ENCODE measurements at regions not wholly inside any gene's neighbourhood (a gene's known extent, or its start where the extent isn't known, plus 50 kb on each side); places are given as distances from the start of the nearest gene placed in this dataset.

DNA sequence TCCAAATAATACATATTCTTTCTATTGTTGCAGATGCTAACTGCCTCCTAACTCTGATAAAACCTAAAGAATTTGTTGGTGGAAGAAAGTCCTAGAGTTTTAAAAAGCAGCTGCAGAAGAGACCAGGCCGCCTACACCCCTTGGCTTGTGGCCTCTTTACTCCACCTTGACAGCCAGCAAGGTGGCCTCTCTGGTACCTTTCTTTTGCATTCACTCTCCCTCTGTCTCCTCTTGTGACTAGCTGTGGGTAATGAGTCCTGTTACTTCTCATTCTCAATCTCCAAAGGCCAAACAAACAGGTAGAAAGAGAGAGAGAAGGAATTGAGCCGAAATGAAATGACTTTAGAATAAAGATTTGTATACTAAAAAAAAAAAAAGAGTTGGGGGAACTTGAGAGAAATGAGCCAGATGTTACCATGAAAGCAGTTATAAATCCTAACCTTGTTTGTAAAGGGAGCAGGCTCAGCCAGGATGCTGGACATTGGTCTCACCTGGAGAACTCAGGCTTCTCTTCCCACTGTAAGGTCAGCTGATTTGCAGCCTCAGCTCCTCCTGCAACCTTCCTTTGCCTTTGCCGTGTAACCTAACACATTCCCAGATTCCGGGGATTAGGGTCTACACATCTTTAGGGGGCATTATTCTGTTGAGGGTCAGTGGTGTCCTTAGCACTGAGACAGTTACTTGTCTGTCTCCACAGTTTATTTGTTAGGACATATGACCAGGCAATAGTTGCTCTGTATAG is 164.1 kb upstream of the IRF2BP2 start:
- H3K27ac ChIP-seq (ENCODE audit: low read depth, low read length): no peak overlapping the region
- Mint-ChIP-seq H3K4me3 (peak overlapping the region in 1 of 10 donors; percentile 38), H3K27me3 (no peaks in the 10 kb centered on the region), H3K36me3 (peaks cover 0 to 21% (median 0%) of the 10 kb centered on the region in 5 donors), H3K27ac (peak overlapping the region in 6 of 9 donors; percentile 35 to 57 (median 44)), H3K4me1 (peaks cover 27 to 53% (median 39%) of the 10 kb centered on the region in 7 donors), H3K9me3 (peaks cover 0 to 6% (median 0%) of the 10 kb centered on the region in 11 donors)
- no peak for DNase-seq
- CTCF ChIA-PET: no interaction called here
- H3K4me1 ChIP-seq (ENCODE audit: control insufficient read depth in 2 of 2, insufficient read depth in 2 of 2, low read length in 2 of 2): peaks cover 14 to 45% of the 10 kb centered on the region in 2 donors
- H3K4me3 ChIP-seq (ENCODE audit: low read length): no peak overlapping the region
- no peaks in the 10 kb centered on the region for H3K36me3 ChIP-seq (ENCODE audit: control insufficient read depth in 2 of 3, insufficient read depth in 3 of 3, low read length in 3 of 3)
- H3K27me3 ChIP-seq (ENCODE audit: control insufficient read depth in 2 of 2, insufficient read depth in 2 of 2, low read length in 2 of 2): no peaks in the 10 kb centered on the region
- no peaks in the 10 kb centered on the region for H3K9me3 ChIP-seq (ENCODE audit: control insufficient read depth in 2 of 3, low read length in 3 of 3)
- intact Hi-C loops (cut with micrococcal nuclease): loop anchor here in 1 of 2 donors (5.0 kb wide), 3 partner anchors 68 to 308 kb away; no protein-coding TSS in a partner anchor
- POLR2A ChIA-PET: interaction anchor here (0.6 to 1.3 kb wide), 5 partner anchors 50 to 364 kb away, joined by 3 to 5 read pairs (median 4); no protein-coding TSS in a partner anchor
- ATAC-seq: no peak

DNA sequence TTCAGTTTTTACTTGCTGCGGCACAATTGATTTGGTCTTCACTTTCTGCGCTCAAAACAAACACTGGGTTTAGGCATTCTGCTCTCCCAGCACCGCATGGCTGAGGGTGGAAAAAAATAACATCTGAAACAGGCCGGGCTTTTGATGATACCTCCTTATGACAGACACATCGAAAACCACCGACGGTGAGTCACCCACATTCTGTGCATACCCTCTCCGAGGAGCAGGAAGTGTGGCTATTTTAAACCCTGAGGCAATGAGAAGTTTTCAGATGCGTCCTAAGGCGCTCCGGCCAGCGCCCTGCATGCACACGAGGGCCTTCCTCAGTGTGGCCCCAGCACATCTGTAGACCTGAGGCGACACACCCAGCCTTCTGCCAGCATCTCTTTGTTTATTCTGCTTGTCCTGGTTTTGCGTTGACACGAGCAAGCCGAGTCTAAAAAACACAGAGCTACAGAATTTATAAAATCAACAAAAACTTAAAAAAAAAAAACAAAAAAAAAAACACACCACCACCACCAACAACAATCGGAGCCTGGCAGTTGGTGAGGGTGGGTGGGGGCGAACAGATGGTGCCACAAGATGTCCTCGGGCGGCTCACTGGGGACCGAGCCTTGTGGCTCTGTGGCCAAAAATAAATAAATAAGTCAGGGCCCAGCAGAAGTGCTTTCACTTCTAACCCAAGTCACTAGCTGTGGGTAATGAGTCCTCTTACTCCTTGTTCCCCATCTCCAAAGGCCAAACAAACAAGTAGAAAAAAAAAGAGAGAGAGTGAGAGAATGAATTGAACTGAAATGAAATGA is 162.6 kb upstream of the IRF2BP2 start:
- H3K4me1 Mint-ChIP-seq: peaks cover 39 to 69% (median 54%) of the 10 kb centered on the region in 7 donors
- Histone ChIP-seq H3K27ac (ENCODE audit: low read depth, low read length) (peak overlapping the region; percentile 64), H3K27me3 (ENCODE audit: control insufficient read depth in 2 of 2, insufficient read depth in 2 of 2, low read length in 2 of 2) (no peaks in the 10 kb centered on the region), H3K36me3 (ENCODE audit: control insufficient read depth in 2 of 3, insufficient read depth in 3 of 3, low read length in 3 of 3) (no peaks in the 10 kb centered on the region), H3K4me1 (ENCODE audit: control insufficient read depth in 2 of 2, insufficient read depth in 2 of 2, low read length in 2 of 2) (peaks cover 14 to 53% of the 10 kb centered on the region in 2 donors), H3K4me3 (ENCODE audit: low read length) (peak overlapping the region; percentile 7), H3K9me3 (ENCODE audit: control insufficient read depth in 2 of 3, low read length in 3 of 3) (no peaks in the 10 kb centered on the region)
- POLR2A ChIA-PET: interaction anchor here (0.9 to 6.7 kb wide), 4 partner anchors 41 to 161 kb away, joined by 3 to 64 read pairs (median 10); partner anchors contain the start of gene IRF2BP2
- CTCF ChIA-PET: interaction anchor here (0.6 to 1.4 kb wide), 2 partner anchors 192 to 311 kb away, joined by 3 read pairs; no protein-coding TSS in a partner anchor
- DNase-seq (peak; percentile 42 to 88 (median 64)), ATAC-seq (peak; percentile 88)
- intact Hi-C loops (cut with micrococcal nuclease): loop anchor here (1.0 to 5.0 kb wide), 14 partner anchors 13 to 311 kb away; no protein-coding TSS in a partner anchor
- H3K36me3 Mint-ChIP-seq: peaks cover 0 to 21% (median 0%) of the 10 kb centered on the region in 5 donors
- peak overlapping the region; percentile 55 to 83 (median 74) for H3K4me3 Mint-ChIP-seq
- peaks cover 0 to 6% (median 0%) of the 10 kb centered on the region in 11 donors for H3K9me3 Mint-ChIP-seq
- H3K27ac Mint-ChIP-seq: peak overlapping the region; percentile 79 to 95 (median 90)
- no peaks in the 10 kb centered on the region for H3K27me3 Mint-ChIP-seq

DNA sequence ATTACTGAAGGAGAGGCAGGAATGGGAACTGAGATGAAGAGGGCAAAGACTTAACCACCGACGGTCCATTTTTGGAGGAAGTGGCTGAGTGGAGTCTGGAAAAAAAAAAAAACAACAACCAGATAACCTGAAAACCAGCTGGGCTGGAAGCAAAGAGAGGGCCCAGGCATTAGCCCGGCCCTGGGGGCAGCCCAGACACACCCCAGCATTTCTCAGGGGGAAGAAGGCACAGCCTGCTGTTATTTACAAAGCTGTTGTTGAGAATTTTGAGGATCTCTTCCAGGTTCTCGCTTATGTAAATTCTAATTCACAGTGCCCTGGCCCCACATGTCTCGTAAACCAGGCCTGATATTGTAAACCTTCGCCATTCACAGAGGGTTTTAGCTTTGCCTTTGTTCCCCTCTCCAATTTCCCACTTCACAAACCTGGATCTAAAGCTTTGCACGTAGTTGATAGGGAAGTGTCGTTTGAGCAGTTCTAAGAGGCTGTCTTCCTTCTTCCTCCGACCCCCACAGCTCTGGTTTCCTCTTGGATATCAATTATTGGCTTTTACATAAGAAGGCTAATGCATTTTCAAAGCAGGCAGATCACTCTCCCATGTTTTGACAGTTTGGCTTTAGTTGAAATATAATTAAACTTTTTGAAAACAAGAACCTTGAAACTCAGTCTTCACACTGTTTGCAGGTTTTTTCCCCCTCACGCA is 161.8 kb upstream of the IRF2BP2 start:
- H3K4me3 ChIP-seq (ENCODE audit: low read length): peak overlapping the region; percentile 7
- CTCF ChIA-PET: interaction anchor here (0.6 to 1.4 kb wide), 3 partner anchors 22 to 312 kb away, joined by 3 to 4 read pairs (median 3); no protein-coding TSS in a partner anchor

DNA sequence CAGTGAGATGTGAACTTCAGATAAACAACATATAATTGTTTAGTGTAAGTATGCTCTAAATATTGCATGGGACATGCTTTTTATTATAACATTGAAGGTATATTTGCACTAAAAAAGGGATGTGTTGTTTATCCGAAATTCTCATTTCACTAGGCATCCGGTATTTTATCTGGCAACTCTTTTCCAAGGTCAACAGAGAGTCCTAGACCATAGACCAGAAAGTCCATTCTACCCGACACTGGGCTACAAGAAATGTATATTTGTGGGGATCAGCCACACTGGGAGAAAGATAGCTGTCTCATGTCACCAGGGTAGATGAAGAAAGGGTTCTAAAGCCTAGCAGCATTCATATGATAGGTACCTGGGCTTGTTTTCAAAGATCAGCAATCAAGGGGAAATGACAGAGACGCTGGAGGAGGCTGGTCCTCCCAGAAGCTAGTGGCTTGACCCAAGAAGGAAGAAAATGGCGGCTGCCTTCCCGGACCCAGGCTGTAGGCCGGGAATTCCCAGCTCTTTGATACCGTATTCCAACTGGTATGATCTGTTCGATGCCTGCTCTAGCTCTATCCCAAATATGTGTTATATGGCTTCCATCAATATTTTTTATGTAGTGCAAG is 161.1 kb upstream of the IRF2BP2 start:
- ATAC-seq (no peak), DNase-seq (no peak)
- intact Hi-C loops (cut with micrococcal nuclease): loop anchor here in 1 of 2 donors (5.0 kb wide), 3 partner anchors 71 to 311 kb away; no protein-coding TSS in a partner anchor
- CTCF ChIA-PET: interaction anchor here (0.8 to 1.4 kb wide), 2 partner anchors 21 to 313 kb away, joined by 3 to 4 read pairs; no protein-coding TSS in a partner anchor
- H3K9me3 Mint-ChIP-seq: peaks cover 0 to 6% (median 0%) of the 10 kb centered on the region in 11 donors
- H3K36me3 ChIP-seq (ENCODE audit: control insufficient read depth in 2 of 3, insufficient read depth in 3 of 3, low read length in 3 of 3): no peaks in the 10 kb centered on the region
- peaks cover 39 to 77% (median 64%) of the 10 kb centered on the region in 7 donors for H3K4me1 Mint-ChIP-seq
- peaks cover 0 to 21% (median 0%) of the 10 kb centered on the region in 5 donors for H3K36me3 Mint-ChIP-seq
- H3K4me3 ChIP-seq (ENCODE audit: low read length): no peak overlapping the region
- H3K27me3 Mint-ChIP-seq: no peaks in the 10 kb centered on the region
- no peaks in the 10 kb centered on the region for H3K9me3 ChIP-seq (ENCODE audit: control insufficient read depth in 2 of 3, low read length in 3 of 3)
- H3K27me3 ChIP-seq (ENCODE audit: control insufficient read depth in 2 of 2, insufficient read depth in 2 of 2, low read length in 2 of 2): no peaks in the 10 kb centered on the region
- peak overlapping the region; percentile 14 to 95 (median 89) for H3K27ac Mint-ChIP-seq
- POLR2A ChIA-PET: interaction anchor here (0.6 to 6.7 kb wide), 6 partner anchors 11 to 353 kb away, joined by 3 to 64 read pairs (median 7); partner anchors contain the start of gene IRF2BP2
- H3K27ac ChIP-seq (ENCODE audit: low read depth, low read length): no peak overlapping the region
- H3K4me1 ChIP-seq (ENCODE audit: control insufficient read depth in 2 of 2, insufficient read depth in 2 of 2, low read length in 2 of 2): peaks cover 14 to 62% of the 10 kb centered on the region in 2 donors
- H3K4me3 Mint-ChIP-seq: peak overlapping the region in 6 of 10 donors; percentile 41 to 81 (median 73)

More for the DNA sequence above, 161.8 kb upstream of the IRF2BP2 start:
- Histone ChIP-seq H3K36me3 (ENCODE audit: control insufficient read depth in 2 of 3, insufficient read depth in 3 of 3, low read length in 3 of 3) (no peaks in the 10 kb centered on the region), H3K27me3 (ENCODE audit: control insufficient read depth in 2 of 2, insufficient read depth in 2 of 2, low read length in 2 of 2) (no peaks in the 10 kb centered on the region), H3K27ac (ENCODE audit: low read depth, low read length) (peak overlapping the region; percentile 64), H3K9me3 (ENCODE audit: control insufficient read depth in 2 of 3, low read length in 3 of 3) (no peaks in the 10 kb centered on the region), H3K4me1 (ENCODE audit: control insufficient read depth in 2 of 2, insufficient read depth in 2 of 2, low read length in 2 of 2) (peaks cover 14 to 60% of the 10 kb centered on the region in 2 donors)
- Mint-ChIP-seq H3K27me3 (no peaks in the 10 kb centered on the region), H3K27ac (peak overlapping the region; percentile 79 to 95 (median 90)), H3K4me1 (peaks cover 39 to 76% (median 62%) of the 10 kb centered on the region in 7 donors), H3K36me3 (peaks cover 0 to 21% (median 0%) of the 10 kb centered on the region in 5 donors), H3K4me3 (peak overlapping the region; percentile 55 to 83 (median 74)), H3K9me3 (peaks cover 0 to 6% (median 0%) of the 10 kb centered on the region in 11 donors)
- no peak for DNase-seq
- ATAC-seq: no peak
- intact Hi-C loops (cut with micrococcal nuclease): loop anchor here (1.0 to 5.0 kb wide), 14 partner anchors 12 to 312 kb away; no protein-coding TSS in a partner anchor
- POLR2A ChIA-PET: interaction anchor here (0.5 to 6.7 kb wide), 8 partner anchors 26 to 353 kb away, joined by 3 to 64 read pairs (median 3); partner anchors contain the start of gene IRF2BP2

DNA sequence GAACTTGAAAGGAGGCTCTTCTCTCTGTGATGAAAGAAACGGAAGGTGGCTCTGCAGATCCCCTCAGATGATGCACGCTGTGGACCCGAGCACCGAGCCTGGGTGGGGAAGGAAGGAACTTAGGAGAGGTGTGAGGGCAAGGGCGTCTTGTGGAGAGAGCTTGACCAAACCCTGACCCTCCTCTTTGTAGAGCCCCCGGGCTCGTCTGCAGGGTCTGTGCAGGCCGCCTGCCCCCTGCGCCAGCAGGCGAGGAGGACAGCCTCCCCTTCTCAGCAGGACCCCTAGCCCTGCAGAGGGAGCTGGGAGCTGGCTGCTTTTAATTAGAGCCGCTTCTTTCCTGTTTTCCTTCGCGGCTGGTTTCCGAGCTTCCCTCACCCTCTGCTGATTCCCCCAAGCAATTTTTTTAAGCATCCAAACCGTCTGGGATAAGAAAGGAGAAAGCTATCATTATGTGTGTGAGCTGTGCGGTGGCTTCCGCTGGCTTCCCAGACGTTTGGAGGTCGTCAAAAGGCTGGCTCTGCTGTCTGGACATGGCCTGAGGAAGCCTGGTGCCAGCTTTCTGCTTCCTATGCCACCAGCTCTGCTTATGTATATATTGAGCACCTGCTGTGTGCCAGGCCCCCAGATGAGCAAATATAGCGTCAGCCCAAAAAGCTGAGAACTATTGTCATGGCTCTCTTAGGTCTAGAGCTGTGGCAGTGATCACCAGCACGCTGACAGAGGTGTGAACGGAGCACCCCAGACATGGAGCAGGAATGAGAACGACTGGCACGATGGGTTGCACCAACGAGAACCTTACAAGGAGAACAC is 160.2 kb upstream of the IRF2BP2 start:
- Histone ChIP-seq H3K9me3 (ENCODE audit: control insufficient read depth in 2 of 3, low read length in 3 of 3) (no peaks in the 10 kb centered on the region), H3K27me3 (ENCODE audit: control insufficient read depth in 2 of 2, insufficient read depth in 2 of 2, low read length in 2 of 2) (no peaks in the 10 kb centered on the region), H3K4me1 (ENCODE audit: control insufficient read depth in 2 of 2, insufficient read depth in 2 of 2, low read length in 2 of 2) (peaks cover 14 to 62% of the 10 kb centered on the region in 2 donors), H3K36me3 (ENCODE audit: control insufficient read depth in 2 of 3, insufficient read depth in 3 of 3, low read length in 3 of 3) (no peaks in the 10 kb centered on the region), H3K27ac (ENCODE audit: low read depth, low read length) (no peak overlapping the region), H3K4me3 (ENCODE audit: low read length) (no peak overlapping the region)
- POLR2A ChIA-PET: interaction anchor here (0.9 to 6.7 kb wide), 5 partner anchors 10 to 159 kb away, joined by 3 to 64 read pairs (median 11); partner anchors contain the start of gene IRF2BP2
- Mint-ChIP-seq H3K27me3 (no peaks in the 10 kb centered on the region), H3K9me3 (peaks cover 0 to 2% (median 0%) of the 10 kb centered on the region in 11 donors), H3K36me3 (peaks cover 0 to 14% (median 0%) of the 10 kb centered on the region in 5 donors), H3K4me3 (peak overlapping the region in 9 of 10 donors; percentile 5 to 76 (median 55)), H3K4me1 (peaks cover 39 to 75% (median 65%) of the 10 kb centered on the region in 7 donors), H3K27ac (peak overlapping the region; percentile 69 to 97 (median 91))
- CTCF ChIA-PET: interaction anchor here (1.0 kb wide), 1 partner anchor 159 kb away, joined by 3 read pairs; no protein-coding TSS in a partner anchor
- peak in 1 of 9 donors; percentile 21 for DNase-seq
- intact Hi-C loops (cut with micrococcal nuclease): loop anchor here in 1 of 2 donors (5.0 kb wide), 3 partner anchors 72 to 312 kb away; no protein-coding TSS in a partner anchor
- ATAC-seq: no peak
